Hematopoietic multipotent progenitor cell treated with erythropoietin and hydrocortisone succinate and interleukin-3 and kit ligand, for 4 days (in vitro differentiated cells): ENCODE measurements at regions not wholly inside any gene's neighbourhood (a gene's known extent, or its start where the extent isn't known, plus 50 kb on each side); places are given as distances from the start of the nearest gene placed in this dataset.

Source experiments
- DNase-seq: peaks from one replicate; pipeline ENCODE4 v3.0.0-alpha.2; 2015

DNA sequence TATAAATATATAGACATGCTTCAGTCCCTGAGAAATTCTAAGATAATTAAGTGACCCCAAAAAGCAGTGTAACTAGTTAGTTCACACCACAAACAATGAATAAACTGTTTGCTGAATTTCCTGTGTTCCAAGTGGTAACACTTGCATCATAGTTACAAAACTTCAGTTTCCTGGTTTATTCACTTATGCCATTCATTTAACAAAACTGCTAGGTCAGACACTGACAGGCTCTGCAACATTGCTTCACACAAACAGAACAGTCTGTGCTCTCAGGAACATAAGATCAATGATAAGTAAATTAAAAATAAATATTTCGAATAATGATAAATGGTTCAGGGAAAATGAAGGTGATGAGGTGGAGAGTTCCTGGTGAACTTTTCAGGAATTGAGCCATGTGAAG, 133.3 kb upstream of the NAMPT start:
- DNase-seq: peak; percentile 76

DNA sequence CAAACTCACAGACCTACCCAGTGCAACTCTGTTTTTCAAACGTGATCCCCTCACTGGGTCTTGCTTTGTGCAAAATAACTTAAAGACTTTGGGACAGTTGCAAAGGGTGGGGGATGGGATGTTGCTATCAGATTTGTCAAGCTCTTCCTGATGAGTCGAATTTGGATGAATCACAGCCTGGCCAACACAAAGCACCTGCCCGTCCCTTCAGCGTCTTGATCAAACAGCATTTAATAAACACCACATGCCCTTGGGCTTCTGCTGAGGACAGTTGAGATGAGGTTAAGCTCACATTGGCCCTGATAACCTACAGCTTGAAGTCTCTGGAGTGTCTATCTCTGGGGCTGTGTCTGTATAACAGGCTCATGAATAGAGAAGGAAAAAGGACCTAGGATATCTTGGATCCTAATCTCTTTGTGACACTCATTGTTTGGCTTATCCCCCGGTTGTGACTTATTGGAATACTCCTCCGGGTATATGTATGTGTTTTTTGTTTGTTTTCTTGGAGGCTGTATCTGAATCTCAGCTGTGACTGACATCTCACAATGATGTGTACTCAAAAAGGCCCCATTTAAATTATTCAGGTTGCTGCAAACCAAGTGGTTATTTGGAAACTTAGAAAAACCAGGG, 132.6 kb upstream of the NAMPT start:
- no peak for DNase-seq

DNA sequence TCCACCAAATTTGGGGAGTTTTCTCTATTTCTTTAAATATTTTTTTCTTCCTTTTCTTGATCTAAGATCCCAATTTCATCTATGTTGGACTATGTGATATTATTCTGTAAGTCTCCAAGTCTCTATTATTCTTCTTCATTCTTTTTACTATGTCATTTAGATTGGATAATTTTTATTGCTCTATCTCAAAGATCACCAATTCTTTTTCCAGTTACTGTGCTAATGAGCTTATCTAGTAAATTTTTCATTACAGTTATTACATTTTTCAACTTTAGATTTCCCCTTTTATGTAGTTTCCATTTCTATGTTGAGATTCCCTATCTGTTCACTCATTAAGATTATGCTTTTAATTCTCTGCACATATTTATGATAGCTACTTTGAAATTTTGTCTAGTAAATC, 131.6 kb upstream of the NAMPT start:
- no peak for DNase-seq

DNA sequence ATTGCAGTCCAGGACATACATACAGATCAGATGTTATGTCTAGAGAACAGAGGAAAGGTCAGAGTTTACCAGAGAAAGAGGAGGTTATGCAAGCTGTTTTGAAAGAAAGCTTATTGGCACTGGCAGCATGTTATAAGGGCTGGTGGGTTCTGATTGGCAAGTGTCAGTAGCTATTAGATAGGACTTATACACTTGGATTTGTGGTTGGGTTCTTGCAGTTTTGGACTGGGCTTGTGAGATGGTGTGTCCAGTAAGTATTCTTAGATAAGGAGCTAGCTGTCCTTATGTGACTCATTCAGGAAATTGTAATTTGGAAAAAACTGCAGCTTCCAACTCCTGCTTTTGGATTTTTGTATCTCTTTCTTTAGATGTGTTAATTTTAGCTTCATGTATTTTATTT, 130.7 kb upstream of the NAMPT start:
- DNase-seq: peak; percentile 36

DNA sequence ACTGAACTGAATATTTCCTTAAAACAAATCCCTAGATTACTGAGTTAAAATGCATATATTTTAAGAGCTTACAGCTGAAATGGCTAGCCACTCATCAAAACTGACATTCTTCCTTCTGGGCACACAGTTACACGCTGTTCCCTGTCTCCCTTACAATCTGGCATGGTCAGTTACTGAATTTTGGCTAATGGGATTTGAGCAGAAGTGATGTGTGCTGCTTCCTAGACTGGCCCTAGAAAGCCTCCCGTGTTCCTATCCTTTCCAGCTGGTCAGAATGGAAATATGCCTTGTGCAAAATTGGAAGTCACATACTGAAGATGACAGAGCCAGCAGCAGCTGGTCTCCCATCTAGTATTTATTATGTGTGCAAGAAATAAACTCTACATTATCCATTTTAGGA, 128.7 kb upstream of the NAMPT start:
- DNase-seq: no peak

DNA sequence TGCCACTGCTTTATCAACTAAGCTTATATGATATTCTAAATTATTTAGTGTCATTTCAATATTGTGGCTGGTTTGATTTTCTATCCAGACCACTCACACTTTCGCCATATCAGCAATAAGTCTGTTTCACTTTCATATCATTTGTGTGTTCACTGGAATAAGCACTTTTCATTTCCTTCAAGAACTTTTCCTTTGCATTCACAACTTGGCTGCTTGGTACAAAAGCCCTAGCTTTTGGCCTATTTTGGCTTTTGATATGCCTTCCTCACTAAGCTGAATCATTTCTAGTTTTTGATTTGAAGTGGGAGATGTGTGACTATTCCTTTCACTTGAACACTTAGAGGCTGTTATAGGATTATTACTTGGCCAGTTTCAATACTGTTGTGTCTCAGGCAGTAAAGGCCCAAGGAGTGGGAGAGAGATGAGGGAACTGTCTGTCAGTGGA, 120.9 kb upstream of the NAMPT start:
- DNase-seq: no peak

DNA sequence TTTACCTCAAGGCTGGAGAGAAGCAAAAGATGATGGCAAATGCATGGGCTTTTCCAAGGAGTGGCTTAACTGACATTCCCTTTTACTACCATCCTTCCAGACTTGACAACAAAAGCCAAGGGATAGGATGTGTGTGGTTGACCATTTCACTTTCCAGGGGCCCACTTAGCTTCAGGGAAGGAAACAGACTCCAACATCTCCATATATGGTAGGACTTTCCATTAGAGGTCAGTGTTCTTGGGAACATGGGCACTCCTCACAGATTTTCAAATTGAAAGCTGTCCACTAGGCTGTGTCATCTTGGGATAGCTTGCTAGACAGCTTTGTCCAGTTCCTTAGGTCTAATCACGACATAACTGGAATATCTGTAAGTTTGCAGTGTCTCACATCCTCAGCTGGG, 118.1 kb upstream of the NAMPT start:
- no peak for DNase-seq

DNA sequence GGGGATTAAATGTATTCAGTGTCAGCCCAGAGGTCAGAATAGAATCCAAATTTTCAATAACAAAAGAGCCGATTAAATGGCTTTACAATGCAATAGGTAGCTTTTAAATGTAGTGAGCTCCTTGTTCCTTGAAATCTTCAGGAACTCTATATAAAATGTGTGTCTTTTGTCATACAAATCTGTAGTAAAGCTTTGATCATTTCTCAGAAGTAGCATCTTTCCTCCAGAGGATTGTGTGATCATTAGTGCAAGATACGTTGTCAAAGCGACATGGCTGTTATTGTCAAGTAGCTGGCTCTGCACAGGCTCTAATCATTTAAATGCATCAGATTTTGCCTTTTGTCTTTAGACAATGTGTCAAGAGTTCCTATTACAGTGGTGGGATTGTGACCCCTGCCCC, 116.1 kb upstream of the NAMPT start:
- DNase-seq: no peak

DNA sequence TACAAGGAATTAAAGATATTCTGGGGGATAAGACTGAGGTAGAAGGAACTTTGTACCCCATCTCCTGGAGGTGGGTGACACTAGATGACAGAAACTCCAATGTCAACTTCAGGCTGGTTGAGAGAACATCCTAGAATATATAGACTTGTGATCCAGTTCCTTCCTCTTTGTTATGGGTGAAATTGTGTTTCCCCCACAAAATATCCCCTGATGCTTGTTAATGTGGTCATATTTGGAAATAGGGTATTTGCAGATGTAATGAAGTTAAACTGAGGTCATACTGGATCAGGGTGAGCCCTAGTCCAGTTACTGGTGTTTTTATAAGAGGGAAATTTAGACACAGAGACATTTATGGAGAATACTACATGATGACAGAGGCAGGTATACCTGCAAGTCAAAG, 114.0 kb upstream of the NAMPT start:
- no peak for DNase-seq

DNA sequence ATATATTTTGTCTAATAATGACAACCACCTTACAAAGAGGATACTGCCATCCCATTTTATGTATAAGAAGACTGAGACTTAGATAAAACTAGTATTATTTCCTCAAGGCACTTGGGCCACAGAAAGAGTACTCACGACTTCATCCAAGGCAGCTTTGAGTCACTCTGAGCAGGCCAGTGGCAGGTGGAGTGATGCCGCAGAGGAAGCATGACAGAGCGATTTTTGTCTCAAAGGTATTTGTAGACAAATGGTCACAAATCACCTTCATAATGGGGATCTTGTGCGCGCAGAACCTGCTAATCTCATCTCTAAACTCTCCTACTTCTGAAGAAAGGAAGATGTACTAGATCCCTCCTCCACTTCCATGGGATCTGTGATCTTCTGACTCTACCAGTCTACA, 113.2 kb upstream of the NAMPT start:
- no peak for DNase-seq

DNA sequence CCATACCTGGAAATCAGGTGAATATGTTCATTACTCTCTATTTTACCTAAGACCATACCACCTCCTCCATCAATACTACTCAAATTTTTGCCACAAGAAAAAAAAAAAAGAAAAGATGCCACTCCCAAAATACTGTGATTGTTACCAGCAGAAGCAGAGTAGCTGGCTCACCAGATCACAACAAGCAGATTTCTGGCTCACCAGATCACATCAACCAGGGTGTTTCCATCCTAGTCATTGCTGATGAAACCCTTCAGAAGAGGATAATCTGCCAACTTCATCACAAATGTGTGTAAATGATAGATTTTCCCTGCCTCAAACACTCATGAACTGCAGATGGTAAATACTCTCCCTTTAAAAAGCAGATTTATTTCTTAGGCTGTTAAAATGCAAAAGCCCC, 109.7 kb upstream of the NAMPT start:
- no peak for DNase-seq

DNA sequence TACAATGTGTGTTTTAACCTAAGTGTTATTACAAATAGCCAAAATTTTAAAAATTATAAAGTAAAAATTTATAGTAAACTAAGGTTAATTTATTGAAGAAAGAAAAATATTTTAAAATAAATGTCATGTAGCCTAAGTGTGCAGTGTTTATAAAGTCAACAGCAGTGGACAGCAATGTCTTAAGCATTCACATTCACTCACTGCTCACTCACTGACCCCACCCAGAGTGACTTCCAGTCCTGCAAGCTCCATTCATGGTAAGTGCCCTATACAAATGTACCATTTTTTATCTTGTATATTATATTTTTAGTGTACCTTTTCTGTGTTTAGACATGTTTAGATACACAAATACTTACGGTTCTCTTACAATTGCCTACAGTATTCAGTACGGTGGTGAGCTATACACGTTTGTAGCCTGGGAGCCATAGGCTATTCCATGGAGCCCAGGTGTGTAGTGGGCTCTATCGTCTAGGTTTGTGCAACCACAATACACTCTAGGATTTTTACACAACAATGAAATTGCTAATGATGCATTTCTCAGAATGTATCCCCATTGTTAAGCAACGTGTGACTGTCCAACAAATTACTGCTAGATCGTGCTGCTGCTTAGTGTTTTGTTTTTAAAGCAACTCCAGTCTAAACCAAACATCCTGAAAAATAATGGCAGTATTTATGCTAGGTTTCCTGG, 108.9 kb upstream of the NAMPT start:
- no peak for DNase-seq

DNA sequence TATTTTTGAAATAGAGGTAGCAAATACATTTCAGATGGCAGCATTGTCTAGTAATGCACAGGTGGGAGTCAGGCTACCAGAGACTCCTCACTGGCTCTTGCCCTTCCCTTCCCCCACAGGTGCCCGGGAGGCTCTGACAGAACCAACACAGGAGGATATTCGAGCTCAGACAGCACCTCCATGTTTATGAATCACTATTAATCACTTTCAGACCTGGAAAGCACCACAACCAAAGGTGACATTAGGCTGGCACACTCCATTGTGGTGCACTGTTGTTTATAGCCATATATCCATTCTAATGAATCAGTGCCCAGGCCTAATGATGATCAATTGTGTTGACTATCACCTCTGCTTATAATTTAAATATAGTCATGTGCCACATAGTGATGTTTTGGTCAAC, 107.8 kb upstream of the NAMPT start:
- DNase-seq: no peak

DNA sequence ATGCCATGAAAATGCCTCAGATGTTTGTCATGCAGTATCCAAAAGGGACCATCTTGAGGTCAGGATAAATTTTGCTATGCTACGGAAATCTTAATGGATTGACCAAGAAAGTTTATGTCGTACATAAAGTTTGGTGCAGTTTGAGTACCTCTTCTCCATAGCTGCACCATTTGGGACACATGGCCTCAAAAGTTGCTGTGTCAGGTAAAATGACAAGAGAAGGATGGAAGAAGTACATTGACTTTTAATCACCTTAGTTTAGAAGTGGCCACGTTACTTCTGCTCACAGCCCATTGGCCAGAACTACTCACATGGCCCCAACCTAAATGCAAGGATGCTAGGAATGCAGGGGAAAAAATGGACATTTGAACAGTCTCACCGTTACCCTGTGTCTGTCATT, 107.4 kb upstream of the NAMPT start:
- no peak for DNase-seq

DNA sequence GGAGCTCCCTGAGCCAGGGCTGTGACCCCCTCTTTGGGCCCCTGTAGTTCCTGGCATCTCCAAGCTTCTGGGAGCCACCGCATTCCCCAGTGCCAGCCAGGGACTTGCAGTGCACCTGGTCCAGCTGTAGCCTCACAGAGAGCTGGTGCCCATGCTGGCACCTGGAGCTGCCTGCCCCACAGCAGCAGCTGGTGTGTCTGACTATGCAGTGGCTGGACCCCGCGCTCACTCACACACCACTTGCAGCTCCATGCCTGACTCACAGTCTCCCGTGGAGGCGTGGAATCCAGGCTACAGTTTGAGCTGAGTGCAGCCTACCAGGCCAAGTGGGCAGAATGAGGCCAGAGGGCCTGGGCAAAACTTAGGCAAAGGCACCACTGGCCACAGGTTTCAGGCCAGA, 102.2 kb upstream of the NAMPT start:
- DNase-seq: no peak

DNA sequence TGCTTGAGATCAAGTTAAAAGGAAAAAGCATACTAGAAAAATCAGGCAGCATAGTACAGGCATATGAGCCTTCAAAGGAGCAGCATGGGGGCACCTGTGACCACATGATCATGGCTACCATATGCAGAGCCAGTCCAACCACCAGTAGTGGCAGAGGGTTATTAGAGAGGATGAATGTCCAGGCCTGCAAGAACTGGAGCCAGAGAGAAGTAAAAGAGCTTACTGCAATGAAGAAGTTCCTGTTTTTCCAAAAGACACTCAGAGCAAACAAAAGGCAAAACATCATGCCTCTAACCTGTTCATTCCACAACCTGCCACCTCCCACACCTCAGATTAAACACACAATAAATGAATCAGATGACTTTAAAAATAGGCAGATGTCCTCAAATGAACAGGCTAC, 99.6 kb upstream of the NAMPT start:
- DNase-seq: no peak

DNA sequence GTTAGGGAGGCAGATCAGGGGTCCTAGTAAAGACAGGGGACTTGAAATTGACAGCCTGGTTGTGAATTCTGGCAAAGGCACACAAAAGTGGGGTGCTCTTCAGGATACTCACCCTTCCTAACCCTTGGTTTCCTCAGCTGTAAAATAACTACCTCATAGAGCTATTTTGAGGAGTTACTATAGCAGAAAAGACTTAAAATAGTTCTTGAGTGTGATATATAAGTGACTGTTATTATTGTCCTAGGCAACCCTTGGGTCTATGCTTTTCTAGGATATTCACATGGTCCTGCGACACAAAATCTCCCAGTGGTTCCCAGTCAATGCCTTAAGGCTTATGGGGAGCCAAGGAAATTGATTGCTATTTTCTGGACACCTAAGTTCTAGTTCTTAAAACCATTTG, 98.1 kb upstream of the NAMPT start:
- DNase-seq: no peak

DNA sequence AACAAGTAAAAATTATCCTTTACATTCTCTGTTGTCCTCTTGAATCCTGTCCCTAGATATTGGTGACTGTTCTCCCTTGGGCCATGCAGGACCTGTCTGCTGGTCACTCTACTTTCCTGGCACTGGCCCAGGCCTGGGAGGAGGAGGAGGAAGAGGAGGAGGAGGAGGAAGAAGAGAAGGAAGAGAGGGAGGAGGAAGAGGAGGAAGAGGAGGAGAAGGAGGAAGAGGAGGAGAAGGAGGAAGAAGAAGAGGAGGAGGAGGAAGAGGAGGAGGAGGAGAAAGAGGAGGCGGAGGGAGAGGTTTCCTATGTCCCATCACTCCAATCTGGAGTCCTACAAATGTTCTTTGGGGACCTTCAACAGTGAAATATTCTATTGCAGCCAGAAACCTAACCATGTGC, 97.3 kb upstream of the NAMPT start:
- no peak for DNase-seq

DNA sequence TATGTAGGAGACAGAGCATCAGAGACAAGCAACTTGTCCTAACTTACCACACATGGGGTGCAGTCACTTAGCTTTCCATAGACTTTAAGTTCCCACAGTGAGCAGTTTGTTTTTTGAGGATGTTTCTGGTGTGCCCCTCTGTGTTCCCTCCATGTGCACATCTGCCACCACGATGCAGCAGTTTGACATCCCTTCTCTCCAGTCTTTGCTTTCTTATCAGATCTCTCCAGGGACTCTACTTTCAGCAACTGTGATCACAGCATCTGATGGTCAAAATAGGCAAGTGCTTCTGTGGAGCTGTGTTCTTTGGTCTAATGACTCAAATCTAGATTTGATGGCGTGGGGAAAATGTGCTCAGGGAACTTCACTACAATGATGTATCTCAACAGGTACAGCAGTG, 96.5 kb upstream of the NAMPT start:
- DNase-seq: peak; percentile 16

DNA sequence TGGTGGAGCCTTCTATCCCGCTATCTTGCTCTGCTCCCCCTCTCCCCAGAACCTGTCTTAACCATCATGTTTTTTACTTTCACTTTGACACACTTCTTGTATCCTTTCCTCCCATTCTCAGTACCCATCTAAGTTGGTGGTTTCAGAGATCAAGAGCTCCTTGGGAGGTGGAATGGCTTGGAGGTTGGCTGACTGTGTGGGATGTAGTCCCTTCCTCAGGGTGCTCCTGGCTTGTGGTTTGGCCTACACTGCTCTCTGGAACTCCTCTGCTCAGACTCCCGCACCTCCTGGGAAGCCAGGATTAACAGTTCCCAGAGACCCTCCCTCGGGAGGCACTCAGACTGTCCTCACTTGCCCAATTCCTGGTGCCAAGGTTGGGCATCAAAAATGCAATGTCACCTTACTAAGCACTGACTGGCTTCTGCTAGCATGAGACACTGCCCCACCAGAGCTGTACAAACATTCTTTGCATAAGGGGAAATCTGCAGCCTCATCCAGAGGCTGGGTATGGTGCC, 93.1 kb upstream of the NAMPT start:
- no peak for DNase-seq

DNA sequence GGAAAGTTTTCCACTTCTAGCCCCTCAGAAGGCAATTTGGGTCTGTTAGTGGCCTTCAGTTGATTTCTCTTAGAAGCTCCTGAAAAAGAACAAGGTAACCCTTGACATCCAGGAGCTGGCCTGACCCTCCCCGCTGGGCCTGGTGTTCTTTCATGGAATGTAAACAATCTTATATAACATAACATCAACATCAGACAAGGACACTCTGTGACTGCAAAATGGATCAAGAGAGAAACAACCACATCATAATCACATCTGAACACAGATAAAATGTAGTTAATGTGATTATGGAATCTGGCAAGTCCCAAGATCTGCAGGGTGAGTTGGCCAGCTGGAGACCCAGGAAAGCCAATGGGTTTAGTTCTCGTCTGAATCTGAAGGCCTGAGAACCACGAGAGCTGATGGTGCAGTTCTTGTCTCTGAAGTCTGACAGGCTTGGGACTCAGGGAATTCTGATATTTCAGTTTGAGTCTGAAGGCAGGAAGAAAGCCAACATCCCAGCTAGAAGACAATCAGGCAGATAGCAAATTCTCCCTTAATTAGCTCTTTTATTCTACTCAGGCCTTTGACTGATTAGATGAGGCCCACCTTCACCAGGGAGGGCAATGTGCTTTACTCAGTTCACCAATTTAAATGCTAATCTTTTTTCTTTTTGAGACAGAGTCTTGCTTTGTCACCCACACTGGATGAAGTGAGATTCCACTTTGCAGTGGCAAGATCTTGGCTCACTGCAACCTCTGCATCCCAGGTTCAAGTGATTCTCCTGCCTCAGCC, 91.4 kb upstream of the NAMPT start:
- no peak for DNase-seq

DNA sequence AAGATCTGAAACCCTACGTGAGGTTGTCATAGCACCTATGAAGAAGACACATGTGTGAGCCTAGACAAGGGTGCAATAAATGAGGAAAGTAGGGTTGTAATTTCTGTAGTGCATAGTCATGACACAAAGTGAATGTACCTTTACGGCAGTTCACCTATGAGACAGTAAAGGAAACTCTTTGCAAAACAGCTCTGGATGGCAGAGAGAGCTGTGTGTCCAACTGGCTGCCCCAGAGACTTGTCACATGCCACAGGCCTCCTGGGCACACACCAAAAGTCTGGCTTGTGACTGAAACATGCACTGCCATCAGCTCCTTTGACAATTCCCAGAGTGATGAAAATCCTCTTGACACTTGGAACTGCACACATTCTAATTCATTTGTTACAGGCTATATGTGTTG, 90.7 kb upstream of the NAMPT start:
- no peak for DNase-seq

DNA sequence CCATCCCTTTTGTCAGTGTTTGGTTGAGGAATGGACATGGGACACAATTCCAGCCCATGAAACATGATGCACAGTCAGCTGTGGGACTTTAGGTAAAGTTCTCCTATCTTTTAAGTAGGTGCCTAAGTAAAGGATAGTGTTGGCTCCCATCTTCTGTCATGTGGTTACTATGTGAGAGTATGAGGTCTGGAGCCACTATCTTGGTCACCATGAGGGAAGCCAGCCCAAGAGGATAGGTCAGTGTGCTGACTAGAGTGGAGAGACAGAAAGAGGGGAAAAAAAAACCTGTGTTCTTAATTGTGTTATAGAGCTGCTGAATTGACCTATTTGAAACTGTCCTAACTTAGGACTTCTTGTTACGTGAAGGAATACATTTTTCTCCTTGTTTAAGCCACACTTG, 89.7 kb upstream of the NAMPT start:
- DNase-seq: no peak
